Body of pancreas (tissue), 4 donors: ENCODE measurements at regions not wholly inside any gene's neighbourhood (a gene's known extent, or its start where the extent isn't known, plus 50 kb on each side); places are given as distances from the start of the nearest gene placed in this dataset.

Source experiments
- ATAC-seq: fragments of 150-250 bp; one replicate; pipeline ENCODE4 v1.9.1; 2016
- DNase-seq, 4 donors: peaks; one replicate each; pipeline ENCODE4 v3.0.0-alpha.2; 2019
- H3K27ac ChIP-seq, 4 donors: fragments of 200-600 bp; sonication (generic); 1 replicate in 3 of 4; 2 replicates in 1 of 4; pipeline versions ENCODE4 v1.5.1 to v1.6.1; 2016 to 2019; ENCODE audit warnings: mild to moderate bottlenecking in 1 of 4, mixed read lengths in 1 of 4, moderate library complexity in 1 of 4
- H3K27me3 ChIP-seq, 2 donors: fragments of 200-600 bp; sonication (generic); one replicate each; pipeline ENCODE4 v1.6.0; 2016; ENCODE audit warnings: mild to moderate bottlenecking in 1 of 2
- H3K36me3 ChIP-seq, 2 donors: fragments of 200-600 bp; sonication (generic); replicated peaks in 1 of 2; 2 replicates each; pipeline ENCODE4 v1.5.1; 2016; ENCODE audit warnings: low read depth in 2 of 2; ENCODE audit not compliant: insufficient read depth in 1 of 2
- H3K4me1 ChIP-seq: fragments of 200-600 bp; sonication (generic); one replicate; pipeline ENCODE4 v1.6.0; 2016
- H3K4me3 ChIP-seq, 2 donors: fragments of 200-600 bp; sonication (generic); 1 replicate in 1 of 2; 2 replicates in 1 of 2; pipeline ENCODE4 v1.5.1; 2016 to 2019
- H3K9me3 ChIP-seq, 3 donors: fragments of 200-600 bp; sonication (generic); 1 replicate in 2 of 3; 2 replicates in 1 of 3; pipeline ENCODE4 v1.5.1; 2016
- POLR2A ChIP-seq, 3 donors: fragments of 450-650 bp; IDR thresholded peaks; one replicate each; pipeline ENCODE4 v1.6.1; 2016; ENCODE audit warnings: antibody characterized with exemption in 3 of 3, mild to moderate bottlenecking in 2 of 3
- WGBS, 2 donors: methylation state at CpG; one replicate each; pipeline ENCODE4 v1.1.5; 2017; 5-methylcytosine and 5-hydroxymethylcytosine counted together
- intact Hi-C: fragments of 100-400 bp; cut with DNase I; formaldehyde crosslinking; loops from one replicate; pipeline ENCODE4 v1.15.1; 2023
- TF ChIP-seq, protein P1 (sequence below), 7 experiments: fragments of 450-650 bp in 4 of 7; fragments of 200-600 bp in 3 of 7; sonication (generic) in 3 of 7; IDR thresholded peaks; one replicate each; pipeline ENCODE4 v1.5.1; 2016 to 2019; ENCODE audit warnings: antibody characterized with exemption in 7 of 7

DNA sequence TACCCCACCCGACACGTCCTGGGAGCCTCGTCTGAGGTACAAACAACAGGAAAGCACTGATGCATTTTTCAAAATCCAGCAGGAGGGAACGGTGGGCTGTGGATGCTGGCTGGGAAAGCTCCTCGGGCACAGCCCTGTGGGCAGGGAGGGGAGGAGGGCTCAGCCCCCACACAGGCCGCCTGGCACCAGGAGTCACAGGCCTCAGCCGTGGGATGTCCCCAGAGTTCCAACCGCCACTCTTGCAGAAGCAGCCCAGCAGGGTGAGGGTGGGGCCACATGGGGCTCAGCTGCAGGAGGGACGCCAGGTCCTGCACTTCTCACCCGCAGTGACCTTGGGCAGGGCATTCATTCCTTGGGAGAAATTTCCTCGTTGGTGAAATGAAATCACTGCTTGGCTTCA is 274.6 kb downstream of the BRD1 start:
- intact Hi-C loops = no loop called here
- ATAC-seq (no peak), DNase-seq (peak in 1 of 4 donors; percentile 1)
- no peak overlapping the region for H3K27ac ChIP-seq
- no peaks in the 10 kb centered on the region for H3K36me3 ChIP-seq
- no peak for TF ChIP-seq POLR2A (IDR thresholded peaks at IDR 0.05)
- TF ChIP-seq, protein P1, sequence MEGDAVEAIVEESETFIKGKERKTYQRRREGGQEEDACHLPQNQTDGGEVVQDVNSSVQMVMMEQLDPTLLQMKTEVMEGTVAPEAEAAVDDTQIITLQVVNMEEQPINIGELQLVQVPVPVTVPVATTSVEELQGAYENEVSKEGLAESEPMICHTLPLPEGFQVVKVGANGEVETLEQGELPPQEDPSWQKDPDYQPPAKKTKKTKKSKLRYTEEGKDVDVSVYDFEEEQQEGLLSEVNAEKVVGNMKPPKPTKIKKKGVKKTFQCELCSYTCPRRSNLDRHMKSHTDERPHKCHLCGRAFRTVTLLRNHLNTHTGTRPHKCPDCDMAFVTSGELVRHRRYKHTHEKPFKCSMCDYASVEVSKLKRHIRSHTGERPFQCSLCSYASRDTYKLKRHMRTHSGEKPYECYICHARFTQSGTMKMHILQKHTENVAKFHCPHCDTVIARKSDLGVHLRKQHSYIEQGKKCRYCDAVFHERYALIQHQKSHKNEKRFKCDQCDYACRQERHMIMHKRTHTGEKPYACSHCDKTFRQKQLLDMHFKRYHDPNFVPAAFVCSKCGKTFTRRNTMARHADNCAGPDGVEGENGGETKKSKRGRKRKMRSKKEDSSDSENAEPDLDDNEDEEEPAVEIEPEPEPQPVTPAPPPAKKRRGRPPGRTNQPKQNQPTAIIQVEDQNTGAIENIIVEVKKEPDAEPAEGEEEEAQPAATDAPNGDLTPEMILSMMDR (IDR thresholded peaks at IDR 0.05) = no peak
- no peak overlapping the region for H3K4me3 ChIP-seq
- H3K27me3 ChIP-seq = no peaks in the 10 kb centered on the region
- H3K9me3 ChIP-seq = peaks cover 0 to 12% (median 0%) of the 10 kb centered on the region in 3 donors
- no peaks in the 10 kb centered on the region for H3K4me1 ChIP-seq
- WGBS, 2 donors = 41 to 44% methylated on average over 3 to 11 of the region's 11 CpGs

DNA sequence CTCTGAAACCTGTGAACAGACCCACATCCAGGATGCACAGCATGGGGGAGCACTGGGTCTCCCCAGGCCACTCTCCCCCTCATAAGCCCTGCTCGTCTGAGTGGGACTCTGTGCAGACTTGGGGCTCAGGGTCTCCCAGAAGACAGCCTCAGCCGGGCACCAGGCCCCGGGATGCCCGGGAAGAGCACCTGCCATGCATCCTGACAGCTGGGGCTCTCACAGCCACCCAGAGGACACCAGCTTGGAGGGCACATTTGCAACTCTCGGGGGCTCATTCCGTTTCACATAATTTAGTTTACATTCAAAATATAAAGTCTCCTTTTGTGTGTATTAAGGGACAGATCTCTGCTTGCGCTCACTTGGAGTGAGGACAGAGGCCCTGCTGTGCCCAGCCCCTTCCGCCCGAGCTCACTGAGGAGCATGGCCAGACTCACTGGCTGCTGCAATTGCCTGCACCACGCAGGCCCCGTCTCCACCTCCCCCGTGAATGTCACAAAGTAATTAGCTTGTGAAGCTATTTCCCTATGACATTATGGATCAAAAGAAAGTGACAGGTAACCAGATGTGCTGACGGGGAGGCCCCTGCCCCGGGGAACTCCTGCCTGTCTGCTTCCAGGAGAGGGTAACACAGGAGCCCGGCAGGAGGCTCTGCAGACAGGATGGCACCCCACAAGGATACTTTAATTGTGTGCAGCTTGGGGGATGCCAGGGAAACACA is 275.6 kb downstream of the BRD1 start:
- H3K4me3 ChIP-seq = no peak overlapping the region
- no peak for TF ChIP-seq POLR2A (IDR thresholded peaks at IDR 0.05)
- TF ChIP-seq, protein P1 (IDR thresholded peaks at IDR 0.05) = no peak
- no peak for ATAC-seq
- no peak overlapping the region for H3K27ac ChIP-seq
- no peaks in the 10 kb centered on the region for H3K27me3 ChIP-seq
- H3K36me3 ChIP-seq = no peaks in the 10 kb centered on the region
- H3K4me1 ChIP-seq = no peaks in the 10 kb centered on the region
- peaks cover 0 to 12% (median 0%) of the 10 kb centered on the region in 3 donors for H3K9me3 ChIP-seq
- peak in 2 of 4 donors; percentile 0 to 4 for DNase-seq
- intact Hi-C loops = no loop called here
- WGBS, 2 donors = 46 to 50% methylated on average over 15 of the region's 15 CpGs

DNA sequence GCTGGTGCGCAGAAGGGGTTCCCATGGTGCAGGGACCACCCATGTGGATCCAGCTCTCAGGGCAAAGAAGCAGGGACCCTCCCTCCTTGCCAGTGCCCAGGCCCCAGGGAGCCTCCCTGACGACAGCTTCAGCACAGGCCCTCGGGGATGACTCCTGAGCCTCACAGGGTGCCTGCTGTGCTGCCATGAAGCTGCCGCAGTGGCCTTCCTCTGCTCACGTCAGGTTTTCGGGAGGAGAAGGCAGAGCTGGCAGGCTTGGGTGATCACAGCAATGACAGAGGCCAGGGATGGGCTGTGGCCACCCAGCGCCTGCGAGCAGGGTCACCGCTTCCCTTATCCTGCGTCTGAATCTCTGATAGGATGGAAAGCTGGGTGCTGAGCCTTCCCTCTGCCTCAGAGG is 276.2 kb downstream of the BRD1 start:
- WGBS, 2 donors = 82 to 100% methylated on average over 2 to 10 of the region's 10 CpGs
- Histone ChIP-seq H3K4me1 (no peaks in the 10 kb centered on the region), H3K27me3 (no peaks in the 10 kb centered on the region), H3K9me3 (peaks cover 0 to 12% (median 0%) of the 10 kb centered on the region in 3 donors), H3K36me3 (no peaks in the 10 kb centered on the region), H3K4me3 (no peak overlapping the region), H3K27ac (no peak overlapping the region)
- no peak for TF ChIP-seq POLR2A (IDR thresholded peaks at IDR 0.05)
- TF ChIP-seq, protein P1 (IDR thresholded peaks at IDR 0.05) = no peak
- peak in 1 of 4 donors; percentile 6 for DNase-seq
- ATAC-seq = no peak
- intact Hi-C loops = no loop called here

DNA sequence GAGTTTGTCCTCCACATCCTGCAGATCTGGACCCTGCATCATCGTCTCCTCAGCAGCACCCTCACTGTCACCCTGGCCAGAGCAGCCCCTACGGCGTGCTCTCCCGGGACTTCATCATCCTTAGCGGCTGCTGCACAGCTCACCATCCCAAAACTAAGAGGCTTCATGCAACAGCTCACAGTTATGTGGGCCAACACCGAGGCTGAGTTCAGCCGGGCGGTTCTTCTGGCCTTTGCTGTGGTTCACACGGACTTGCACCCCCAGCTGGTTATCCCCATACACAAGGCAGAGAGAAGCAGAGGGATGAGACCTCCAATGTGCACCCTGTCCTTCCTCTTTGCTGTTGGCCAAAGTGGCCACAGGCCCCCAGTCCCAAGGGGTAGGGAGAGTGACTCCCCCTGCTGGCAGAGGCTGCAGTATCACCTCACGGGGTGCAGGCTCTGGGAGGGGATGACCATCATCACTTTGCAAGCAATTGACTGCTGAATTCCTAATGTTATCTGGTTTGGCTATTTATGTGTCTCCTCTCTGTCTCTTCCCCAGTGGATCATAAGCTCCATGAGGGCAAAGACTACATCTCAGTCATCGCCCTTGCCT is 276.8 kb downstream of the BRD1 start:
- H3K4me3 ChIP-seq = no peak overlapping the region
- ATAC-seq (no peak), DNase-seq (peak in 1 of 4 donors; percentile 0)
- H3K9me3 ChIP-seq = peaks cover 0 to 12% (median 0%) of the 10 kb centered on the region in 3 donors
- H3K27me3 ChIP-seq = no peaks in the 10 kb centered on the region
- TF ChIP-seq, protein P1 (IDR thresholded peaks at IDR 0.05) = no peak
- no peak for TF ChIP-seq POLR2A (IDR thresholded peaks at IDR 0.05)
- H3K27ac ChIP-seq = no peak overlapping the region
- WGBS, 2 donors = 86 to 89% methylated on average over 7 to 11 of the region's 11 CpGs
- H3K4me1 ChIP-seq = no peaks in the 10 kb centered on the region
- intact Hi-C loops = no loop called here
- no peaks in the 10 kb centered on the region for H3K36me3 ChIP-seq

DNA sequence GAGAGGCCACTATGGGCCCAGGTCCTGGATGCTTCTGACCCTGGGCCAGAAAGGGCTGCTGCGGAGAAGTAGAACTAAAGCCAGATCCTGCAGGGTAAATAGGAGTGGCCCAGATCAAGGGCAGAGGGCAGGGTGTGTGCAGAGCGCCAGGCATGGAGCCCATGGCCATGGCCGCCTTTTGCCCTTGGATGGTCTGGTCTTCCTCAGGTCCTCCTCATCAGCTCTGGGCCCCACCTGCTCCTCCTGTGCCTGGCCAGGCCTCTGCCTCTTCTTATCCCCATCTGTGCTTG is 277.6 kb downstream of the BRD1 start:
- Histone ChIP-seq H3K4me3 (no peak overlapping the region), H3K9me3 (peaks cover 0 to 12% (median 0%) of the 10 kb centered on the region in 3 donors), H3K27ac (no peak overlapping the region), H3K36me3 (no peaks in the 10 kb centered on the region), H3K27me3 (no peaks in the 10 kb centered on the region), H3K4me1 (no peaks in the 10 kb centered on the region)
- DNase-seq = peak in 1 of 4 donors; percentile 3
- intact Hi-C loops = no loop called here
- no peak for ATAC-seq
- TF ChIP-seq, protein P1 (IDR thresholded peaks at IDR 0.05) = no peak
- 83 to 85% methylated on average over 3 of the region's 3 CpGs for WGBS, 2 donors
